K562 (cell line): ENCODE measurements at regions not wholly inside any gene's neighbourhood (a gene's known extent, or its start where the extent isn't known, plus 50 kb on each side); places are given as distances from the start of the nearest gene placed in this dataset.

Source experiments
- ATAC-seq: fragments of 200-7000 bp; cut with Tn5 transposase; 3 replicates; pipeline ENCODE4 v1.9.1; 2020; ENCODE audit warnings: moderate library complexity
- BruUV-seq: library from RNA; stranded (reverse); fragments of 400-500 nt; replicated peaks from 2 replicates; lab custom pipeline; 2021; lab: Mats Ljungman, UMichigan
- CTCF ChIA-PET: fragments of 300-600 bp; formaldehyde crosslinking; extraction: SDS; loops from one replicate; lab custom pipeline; 2021; ENCODE audit warnings: low intra/inter-chr PET ratio; lab: Yijun Ruan, JAX
- POLR2A ChIA-PET: fragments of 300-600, 350-650 bp; sonication (Branson Sonifier 250); formaldehyde crosslinking; extraction: SDS; loops from one replicate; lab custom pipeline; 2021; ENCODE audit warnings: antibody characterized with exemption, inconsistent platforms; lab: Yijun Ruan, JAX
- DNase-seq, 4 experiments: peaks; one replicate each; pipeline versions ENCODE4 v3.0.0 to v3.0.0-alpha.2; 2011 to 2018; ENCODE audit warnings: low spot score in 3 of 4, mixed read lengths in 3 of 4; ENCODE audit errors: extremely low read depth in 1 of 4
- FAIRE-seq: peaks from 2 replicates; lab custom pipeline; 2011; peaks lifted over from hg19 to GRCh38; lab: Jason Lieb, UNC
- H2AFZ ChIP-seq: 2 replicates; pipeline ENCODE4 v1.6.0; 2011; ENCODE audit warnings: low read depth, low read length, control low read depth, inconsistent platforms
- H3K27ac ChIP-seq: fragments of 200-600 bp; 3 replicates; pipeline ENCODE4 v1.8.0; 2011; ENCODE audit warnings: low read depth, mild to moderate bottlenecking, control low read depth, inconsistent platforms, low read length, moderate library complexity, mixed read lengths; ENCODE audit errors: extremely low read depth
- H3K27me3 ChIP-seq, 2 experiments: fragments of 300-600 bp in 1 of 2; 2 replicates in 1 of 2; 3 replicates in 1 of 2; pipeline versions ENCODE4 v1.6.0 to v1.8.0; 2011; ENCODE audit warnings: inconsistent platforms in 2 of 2, low read length in 2 of 2, mild to moderate bottlenecking in 1 of 2, mixed read lengths in 1 of 2, moderate library complexity in 1 of 2; ENCODE audit not compliant: control insufficient read depth in 2 of 2, insufficient read depth in 2 of 2
- H3K36me3 ChIP-seq: fragments of 300-600 bp; 3 replicates; pipeline ENCODE4 v1.8.0; 2011; ENCODE audit warnings: mild to moderate bottlenecking, low read length, inconsistent platforms; ENCODE audit not compliant: control insufficient read depth, insufficient read depth
- H3K4me1 ChIP-seq, 2 experiments: fragments of 200-600 bp in 1 of 2; replicated peaks in 1 of 2; 2 replicates in 1 of 2; 3 replicates in 1 of 2; pipeline versions ENCODE4 v1.5.1 to v1.8.0; 2011; ENCODE audit warnings: inconsistent platforms in 2 of 2, low read length in 2 of 2, mild to moderate bottlenecking in 1 of 2, mixed read lengths in 1 of 2, moderate library complexity in 1 of 2; ENCODE audit not compliant: control insufficient read depth in 2 of 2, insufficient read depth in 2 of 2
- H3K4me2 ChIP-seq: 2 replicates; pipeline ENCODE4 v1.6.1; 2011; ENCODE audit warnings: low read length, control low read depth, inconsistent platforms, mixed read lengths; ENCODE audit not compliant: insufficient read depth
- H3K4me3 ChIP-seq: fragments of 200-600 bp; sonication (generic), shearing (Covaris generic); 2 replicates; pipeline ENCODE4 v1.5.1; 2016; ENCODE audit warnings: control low read depth, inconsistent platforms
- H3K79me2 ChIP-seq: fragments of 200-600 bp; 3 replicates; pipeline ENCODE4 v1.8.0; 2011; ENCODE audit warnings: low read length, inconsistent platforms; ENCODE audit not compliant: control insufficient read depth, insufficient read depth
- H3K9ac ChIP-seq, 2 experiments: 2 replicates each; pipeline versions ENCODE4 v1.6.0 to v1.6.1; 2011; ENCODE audit warnings: low read depth in 2 of 2, low read length in 2 of 2, control low read depth in 1 of 2, inconsistent platforms in 1 of 2, mild to moderate bottlenecking in 1 of 2, mixed read lengths in 1 of 2; ENCODE audit not compliant: insufficient read depth in 1 of 2
- H3K9me1 ChIP-seq: one replicate; pipeline ENCODE4 v1.6.0; 2011; ENCODE audit warnings: inconsistent platforms, mild to moderate bottlenecking, low read length, moderate library complexity; ENCODE audit not compliant: control insufficient read depth, insufficient read depth
- H3K9me3 ChIP-seq: replicated peaks from 2 replicates; pipeline ENCODE4 v1.5.1; 2011; ENCODE audit warnings: low read depth, low read length, inconsistent platforms; ENCODE audit not compliant: control insufficient read depth, insufficient read depth
- H4K20me1 ChIP-seq: replicated peaks from 2 replicates; pipeline ENCODE4 v1.6.1; 2011; ENCODE audit warnings: low read length, inconsistent platforms, mixed read lengths; ENCODE audit not compliant: control insufficient read depth, insufficient read depth
- ZFPM2 ChIP-seq: fragments of 250-450 bp; sonication (Bioruptor Pico); IDR thresholded peaks from 2 replicates; pipeline ENCODE4 v1.5.1; 2022; ENCODE audit warnings: mild to moderate bottlenecking
- WGBS: fragments of 100-300 bp; shearing (Covaris generic); methylation state at CpG from one replicate; pipeline ENCODE4 v1.1.6; 2016; ENCODE audit warnings: low coverage, mixed read lengths; ENCODE audit not compliant: insufficient coverage; ENCODE audit errors: missing lambda C conversion rate; 5-methylcytosine and 5-hydroxymethylcytosine counted together
- in situ Hi-C: fragments of 300-500 bp; cut with MboI; formaldehyde crosslinking; loops from 4 replicates; pipeline ENCODE4 v1.15.0; 2018; ENCODE audit warnings: inconsistent platforms, mixed read lengths
- intact Hi-C: fragments of 100-400 bp; cut with micrococcal nuclease; formaldehyde crosslinking; loops from 2 replicates; pipeline ENCODE4 v1.14.2; 2022
- TF ChIP-seq, protein P1 (sequence below): fragments of 250-450 bp; sonication (Bioruptor Pico); IDR thresholded peaks from 2 replicates; pipeline ENCODE4 v1.5.0; 2021; ENCODE audit warnings: mild to moderate bottlenecking, borderline replicate concordance
- TF ChIP-seq, protein P2 (sequence below): sonication (generic); formaldehyde crosslinking; IDR thresholded peaks from 2 replicates; pipeline ENCODE4 v1.4.0; 2020; ENCODE audit warnings: mild to moderate bottlenecking, missing genetic modification reagents

DNA sequence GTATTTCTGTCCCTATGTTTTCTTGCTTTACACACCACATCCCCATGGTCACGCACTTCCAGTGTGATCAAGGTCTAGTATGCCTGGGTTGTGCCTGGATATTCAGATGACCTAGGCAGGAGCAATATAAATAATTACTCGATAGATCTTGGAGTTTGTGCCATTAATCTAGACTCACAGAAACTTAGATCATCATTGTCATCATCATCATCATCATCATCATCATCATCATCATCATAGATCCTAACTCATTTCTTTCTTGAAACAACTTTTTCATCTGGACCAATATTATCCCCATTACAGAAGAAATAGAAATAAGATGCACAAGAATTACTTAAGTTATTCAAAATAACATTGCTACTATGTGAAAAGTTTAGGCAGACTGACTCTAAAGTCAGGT, 130.3 kb upstream of the LRRTM4 start:
- 0% methylated on average over 2 of the region's 2 CpGs for WGBS
- no peak overlapping the region for H3K27ac ChIP-seq
- TF ChIP-seq, protein P1, sequence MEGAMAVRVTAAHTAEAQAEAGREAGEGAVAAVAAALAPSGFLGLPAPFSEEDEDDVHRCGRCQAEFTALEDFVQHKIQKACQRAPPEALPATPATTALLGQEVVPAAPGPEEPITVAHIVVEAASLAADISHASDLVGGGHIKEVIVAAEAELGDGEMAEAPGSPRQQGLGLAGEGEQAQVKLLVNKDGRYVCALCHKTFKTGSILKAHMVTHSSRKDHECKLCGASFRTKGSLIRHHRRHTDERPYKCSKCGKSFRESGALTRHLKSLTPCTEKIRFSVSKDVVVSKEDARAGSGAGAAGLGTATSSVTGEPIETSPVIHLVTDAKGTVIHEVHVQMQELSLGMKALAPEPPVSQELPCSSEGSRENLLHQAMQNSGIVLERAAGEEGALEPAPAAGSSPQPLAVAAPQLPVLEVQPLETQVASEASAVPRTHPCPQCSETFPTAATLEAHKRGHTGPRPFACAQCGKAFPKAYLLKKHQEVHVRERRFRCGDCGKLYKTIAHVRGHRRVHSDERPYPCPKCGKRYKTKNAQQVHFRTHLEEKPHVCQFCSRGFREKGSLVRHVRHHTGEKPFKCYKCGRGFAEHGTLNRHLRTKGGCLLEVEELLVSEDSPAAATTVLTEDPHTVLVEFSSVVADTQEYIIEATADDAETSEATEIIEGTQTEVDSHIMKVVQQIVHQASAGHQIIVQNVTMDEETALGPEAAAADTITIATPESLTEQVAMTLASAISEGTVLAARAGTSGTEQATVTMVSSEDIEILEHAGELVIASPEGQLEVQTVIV = no peak
- TF ChIP-seq, protein P2, sequence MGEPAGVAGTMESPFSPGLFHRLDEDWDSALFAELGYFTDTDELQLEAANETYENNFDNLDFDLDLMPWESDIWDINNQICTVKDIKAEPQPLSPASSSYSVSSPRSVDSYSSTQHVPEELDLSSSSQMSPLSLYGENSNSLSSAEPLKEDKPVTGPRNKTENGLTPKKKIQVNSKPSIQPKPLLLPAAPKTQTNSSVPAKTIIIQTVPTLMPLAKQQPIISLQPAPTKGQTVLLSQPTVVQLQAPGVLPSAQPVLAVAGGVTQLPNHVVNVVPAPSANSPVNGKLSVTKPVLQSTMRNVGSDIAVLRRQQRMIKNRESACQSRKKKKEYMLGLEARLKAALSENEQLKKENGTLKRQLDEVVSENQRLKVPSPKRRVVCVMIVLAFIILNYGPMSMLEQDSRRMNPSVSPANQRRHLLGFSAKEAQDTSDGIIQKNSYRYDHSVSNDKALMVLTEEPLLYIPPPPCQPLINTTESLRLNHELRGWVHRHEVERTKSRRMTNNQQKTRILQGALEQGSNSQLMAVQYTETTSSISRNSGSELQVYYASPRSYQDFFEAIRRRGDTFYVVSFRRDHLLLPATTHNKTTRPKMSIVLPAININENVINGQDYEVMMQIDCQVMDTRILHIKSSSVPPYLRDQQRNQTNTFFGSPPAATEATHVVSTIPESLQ = no peak
- TF ChIP-seq ZFPM2 = no peak
- no peaks in the 10 kb centered on the region for H3K36me3 ChIP-seq
- FAIRE-seq (no peak), DNase-seq (no peak), ATAC-seq (no peak)
- intact Hi-C loops = no loop called here
- 0 out of 2 replicates have a peak, but pooled peaks cover 3% of the 10 kb centered on the region for H3K9me3 ChIP-seq
- no peak overlapping the region for H3K9ac ChIP-seq
- no peaks in the 10 kb centered on the region for H3K79me2 ChIP-seq
- in situ Hi-C loops = no loop called here
- no peaks in the 10 kb centered on the region for H4K20me1 ChIP-seq
- no peaks in the 10 kb centered on the region for H3K4me1 ChIP-seq
- ChIA-PET POLR2A (no interaction called here), CTCF (no interaction called here)
- H3K27me3 ChIP-seq = no peaks in the 10 kb centered on the region
- no TSS peak for BruUV-seq
- no peak overlapping the region for H3K4me2 ChIP-seq
- no peak overlapping the region for H3K4me3 ChIP-seq
- no peak overlapping the region for H2AFZ ChIP-seq
- H3K9me1 ChIP-seq = no peaks in the 10 kb centered on the region
